Superior temporal gyrus (tissue), 1 donor: ENCODE measurements at regions not wholly inside any gene's neighbourhood (a gene's known extent, or its start where the extent isn't known, plus 50 kb on each side); places are given as distances from the start of the nearest gene placed in this dataset.

Experiments
- DNase-seq: peaks from one replicate; pipeline ENCODE4 v3.0.0-alpha.2; 2016; ENCODE audit errors: extremely low spot score

- DNase-seq: no peak
Observed at GRCh38 chr2:94939349-94939748, 68.1 kb downstream of the TEKT4 start.

- DNase-seq: no peak
Observed at GRCh38 chr2:94947097-94948016, 76.1 kb downstream of the TEKT4 start.

- DNase-seq: no peak
Observed at GRCh38 chr2:94955702-94956101, 69.8 kb upstream of the MAL start.

GRCh38 chr2:94956797-94957391 is 68.6 kb upstream of the MAL start:
- DNase-seq: peak; percentile 67

- DNase-seq: no peak
Observed at GRCh38 chr2:94958245-94958644, 67.3 kb upstream of the MAL start.

GRCh38 chr2:94960266-94960665 is 65.2 kb upstream of the MAL start:
- no peak for DNase-seq

- DNase-seq: no peak
Observed at GRCh38 chr2:94960751-94961150, 64.8 kb upstream of the MAL start.

- no peak for DNase-seq
Observed at GRCh38 chr2:94964193-94964592, 61.3 kb upstream of the MAL start.

GRCh38 chr2:94966689-94967088 is 58.8 kb upstream of the MAL start:
- no peak for DNase-seq

GRCh38 chr2:94970353-94970752 is 55.2 kb upstream of the MAL start:
- DNase-seq: no peak
